ENCODE measurements at regions not wholly inside any gene's neighbourhood (a gene's known extent, or its start where the extent isn't known, plus 50 kb on each side); places are given as distances from the start of the nearest gene placed in this dataset.

- no peaks in the 10 kb centered on the region for H3F3A ChIP-seq (ENCODE audit: control insufficient read depth, insufficient read depth)
- H3K27me3 ChIP-seq (ENCODE audit: control insufficient read depth, low read length): no peaks in the 10 kb centered on the region
- no peaks in the 10 kb centered on the region for H3K36me3 ChIP-seq (ENCODE audit: control insufficient read depth, low read length)
- no peaks in the 10 kb centered on the region for H3K9me3 ChIP-seq (ENCODE audit: control insufficient read depth, insufficient read depth, low read length)
- no peak overlapping the region for H3K27ac ChIP-seq (ENCODE audit: low read depth, low read length)
- no peaks in the 10 kb centered on the region for H4K20me1 ChIP-seq (ENCODE audit: control insufficient read depth, insufficient read depth, low read depth, low read length)
- H3K4me2 ChIP-seq (ENCODE audit: low read length): no peak overlapping the region
- no peaks in the 10 kb centered on the region for H3K79me2 ChIP-seq (ENCODE audit: control insufficient read depth, low read length)
- no peaks in the 10 kb centered on the region for H3K9me2 ChIP-seq (replicated peaks; ENCODE audit: control insufficient read depth, low read length)
- no peak overlapping the region for H3K4me3 ChIP-seq (ENCODE audit: low read length)
- no peaks in the 10 kb centered on the region for H3K4me1 ChIP-seq (ENCODE audit: control insufficient read depth, low read length)
- TF ChIP-seq EZH2phosphoT487 (IDR thresholded peaks at IDR 0.05; ENCODE audit: borderline replicate concordance, low read length): no peak
- TF ChIP-seq CTCF (IDR thresholded peaks at IDR 0.05; ENCODE audit: low read depth, low read length, poor library complexity, severe bottlenecking): no peak
Measured at GRCh38 chr20:22529150-22530019, 55.0 kb downstream of the FOXA2 start.

GRCh38 chr20:22526512-22527012 lies 57.8 kb downstream of the FOXA2 start:
- no peaks in the 10 kb centered on the region for H3K36me3 ChIP-seq (ENCODE audit: control insufficient read depth, low read length)
- H3K27ac ChIP-seq (ENCODE audit: low read depth, low read length): no peak overlapping the region
- H4K20me1 ChIP-seq (ENCODE audit: control insufficient read depth, insufficient read depth, low read depth, low read length): no peaks in the 10 kb centered on the region
- TF ChIP-seq EZH2phosphoT487 (IDR thresholded peaks at IDR 0.05; ENCODE audit: borderline replicate concordance, low read length): no peak
- no peak for TF ChIP-seq CTCF (IDR thresholded peaks at IDR 0.05; ENCODE audit: low read depth, low read length, poor library complexity, severe bottlenecking)
- H3K4me2 ChIP-seq (ENCODE audit: low read length): no peak overlapping the region
- H3F3A ChIP-seq (ENCODE audit: control insufficient read depth, insufficient read depth): no peaks in the 10 kb centered on the region
- H3K9me2 ChIP-seq (replicated peaks; ENCODE audit: control insufficient read depth, low read length): no peaks in the 10 kb centered on the region
- H3K27me3 ChIP-seq (ENCODE audit: control insufficient read depth, low read length): no peaks in the 10 kb centered on the region
- H3K9me3 ChIP-seq (ENCODE audit: control insufficient read depth, insufficient read depth, low read length): no peaks in the 10 kb centered on the region
- no peaks in the 10 kb centered on the region for H3K79me2 ChIP-seq (ENCODE audit: control insufficient read depth, low read length)
- no peaks in the 10 kb centered on the region for H3K4me1 ChIP-seq (ENCODE audit: control insufficient read depth, low read length)
- no peak overlapping the region for H3K4me3 ChIP-seq (ENCODE audit: low read length)

GRCh38 chr20:22525821-22526220 lies 58.6 kb downstream of the FOXA2 start:
- Histone ChIP-seq H3K4me2 (ENCODE audit: low read length) (no peak overlapping the region), H3K4me3 (ENCODE audit: low read length) (no peak overlapping the region), H3K36me3 (ENCODE audit: control insufficient read depth, low read length) (no peaks in the 10 kb centered on the region), H4K20me1 (ENCODE audit: control insufficient read depth, insufficient read depth, low read depth, low read length) (no peaks in the 10 kb centered on the region), H3K79me2 (ENCODE audit: control insufficient read depth, low read length) (no peaks in the 10 kb centered on the region), H3K4me1 (ENCODE audit: control insufficient read depth, low read length) (no peaks in the 10 kb centered on the region), H3K27ac (ENCODE audit: low read depth, low read length) (no peak overlapping the region), H3F3A (ENCODE audit: control insufficient read depth, insufficient read depth) (no peaks in the 10 kb centered on the region), H3K27me3 (ENCODE audit: control insufficient read depth, low read length) (no peaks in the 10 kb centered on the region), H3K9me3 (ENCODE audit: control insufficient read depth, insufficient read depth, low read length) (no peaks in the 10 kb centered on the region), H3K9me2 (replicated peaks; ENCODE audit: control insufficient read depth, low read length) (no peaks in the 10 kb centered on the region)
- no peak for TF ChIP-seq CTCF (IDR thresholded peaks at IDR 0.05; ENCODE audit: low read depth, low read length, poor library complexity, severe bottlenecking)
- TF ChIP-seq EZH2phosphoT487 (IDR thresholded peaks at IDR 0.05; ENCODE audit: borderline replicate concordance, low read length): no peak

Data from DOHH2 (cell line).